Fibroblast of lung (primary cell): ENCODE measurements at regions not wholly inside any gene's neighbourhood (a gene's known extent, or its start where the extent isn't known, plus 50 kb on each side); places are given as distances from the start of the nearest gene placed in this dataset.

ENCODE experiments used
- DNase-seq, 2 donors: peaks; one replicate each; pipeline versions ENCODE4 v3.0.0 to v3.0.0-alpha.2; 2010; ENCODE audit warnings: low read depth in 2 of 2
- H2AFZ ChIP-seq: 2 replicates; pipeline ENCODE4 v1.5.1; 2012; ENCODE audit warnings: low read length, control low read depth, inconsistent platforms
- H3K27ac ChIP-seq: 2 replicates; pipeline ENCODE4 v1.5.1; 2011; ENCODE audit warnings: low read length, control low read depth; ENCODE audit not compliant: insufficient read depth
- H3K27me3 ChIP-seq: 2 replicates; pipeline ENCODE4 v1.5.1; 2011; ENCODE audit warnings: mild to moderate bottlenecking, low read length; ENCODE audit not compliant: control insufficient read depth, insufficient read depth
- H3K36me3 ChIP-seq: 2 replicates; pipeline ENCODE4 v1.5.1; 2011; ENCODE audit warnings: low read length; ENCODE audit not compliant: control insufficient read depth, insufficient read depth
- H3K4me1 ChIP-seq: 2 replicates; pipeline ENCODE4 v1.5.1; 2011; ENCODE audit warnings: low read length; ENCODE audit not compliant: control insufficient read depth, insufficient read depth; ENCODE audit errors: extremely low read depth
- H3K4me2 ChIP-seq: 2 replicates; pipeline ENCODE4 v1.5.1; 2011; ENCODE audit warnings: low read length, control low read depth; ENCODE audit not compliant: insufficient read depth; ENCODE audit errors: extremely low read depth
- H3K4me3 ChIP-seq, 4 experiments: fragments of 200-600 bp in 1 of 4; sonication (generic) in 1 of 4; replicated peaks in 1 of 4; 2 replicates each; pipeline ENCODE4 v1.5.1; 2011 to 2016; ENCODE audit warnings: low read length in 4 of 4, low read depth in 3 of 4, mild to moderate bottlenecking in 3 of 4, control low read depth in 2 of 4, inconsistent platforms in 1 of 4, mixed read lengths in 1 of 4; ENCODE audit not compliant: insufficient read depth in 1 of 4; ENCODE audit errors: control extremely low read depth in 1 of 4
- H3K79me2 ChIP-seq: 2 replicates; pipeline ENCODE4 v1.5.1; 2012; ENCODE audit warnings: mild to moderate bottlenecking, low read length, inconsistent platforms; ENCODE audit not compliant: control insufficient read depth, insufficient read depth
- H3K9ac ChIP-seq: 2 replicates; pipeline ENCODE4 v1.5.1; 2011; ENCODE audit warnings: mild to moderate bottlenecking, low read length, control low read depth; ENCODE audit not compliant: insufficient read depth
- H3K9me3 ChIP-seq: 2 replicates; pipeline ENCODE4 v1.5.1; 2012; ENCODE audit warnings: low read depth, low read length; ENCODE audit not compliant: control insufficient read depth, insufficient read depth
- H4K20me1 ChIP-seq: 2 replicates; pipeline ENCODE4 v1.5.1; 2011; ENCODE audit warnings: low read length; ENCODE audit not compliant: control insufficient read depth, insufficient read depth; ENCODE audit errors: extremely low read depth
- EZH2 ChIP-seq: IDR thresholded peaks from 2 replicates; pipeline ENCODE4 v1.5.1; 2012; ENCODE audit warnings: low read length, control low read depth, mild to moderate bottlenecking; ENCODE audit errors: missing control alignments
- TF ChIP-seq, protein P1 (sequence below), 2 donors: IDR thresholded peaks in 1 of 2; conservative IDR thresholded peaks in 1 of 2; 1 replicate in 1 of 2; 2 replicates in 1 of 2; pipeline ENCODE4 v1.5.1; 2011 to 2012; ENCODE audit warnings: low read length in 2 of 2, control low read depth in 1 of 2, inconsistent platforms in 1 of 2, low read depth in 1 of 2, mild to moderate bottlenecking in 1 of 2

DNA sequence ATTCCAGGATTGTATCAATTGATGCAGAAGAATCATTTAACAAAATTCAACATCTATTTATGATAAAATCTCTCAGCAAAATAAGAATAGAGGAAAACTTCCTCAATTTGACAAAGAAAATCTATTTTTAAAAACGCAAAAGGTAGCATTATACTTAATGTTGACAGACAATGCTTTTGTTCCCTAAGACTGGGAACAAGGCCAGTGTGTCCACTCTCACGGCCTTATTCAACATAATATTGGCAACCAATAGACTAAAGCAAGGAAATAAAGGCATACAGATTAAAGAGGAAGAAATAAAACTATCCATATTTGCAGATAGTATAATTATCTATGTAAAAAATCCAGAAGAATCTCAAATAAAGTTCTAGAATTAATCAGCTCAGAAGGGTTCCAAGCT lies 472.4 kb upstream of the ID2 start:
- no peak overlapping the region for H3K9ac ChIP-seq
- no peaks in the 10 kb centered on the region for H3K4me1 ChIP-seq
- no peaks in the 10 kb centered on the region for H4K20me1 ChIP-seq
- no peaks in the 10 kb centered on the region for H3K79me2 ChIP-seq
- no peak overlapping the region for H3K4me2 ChIP-seq
- no peak overlapping the region for H2AFZ ChIP-seq
- H3K36me3 ChIP-seq, result no peaks in the 10 kb centered on the region
- H3K4me3 ChIP-seq, result no peak overlapping the region
- H3K27ac ChIP-seq, result no peak overlapping the region
- DNase-seq, result no peak
- no peaks in the 10 kb centered on the region for H3K9me3 ChIP-seq
- H3K27me3 ChIP-seq, result no peaks in the 10 kb centered on the region
- TF ChIP-seq, protein P1, sequence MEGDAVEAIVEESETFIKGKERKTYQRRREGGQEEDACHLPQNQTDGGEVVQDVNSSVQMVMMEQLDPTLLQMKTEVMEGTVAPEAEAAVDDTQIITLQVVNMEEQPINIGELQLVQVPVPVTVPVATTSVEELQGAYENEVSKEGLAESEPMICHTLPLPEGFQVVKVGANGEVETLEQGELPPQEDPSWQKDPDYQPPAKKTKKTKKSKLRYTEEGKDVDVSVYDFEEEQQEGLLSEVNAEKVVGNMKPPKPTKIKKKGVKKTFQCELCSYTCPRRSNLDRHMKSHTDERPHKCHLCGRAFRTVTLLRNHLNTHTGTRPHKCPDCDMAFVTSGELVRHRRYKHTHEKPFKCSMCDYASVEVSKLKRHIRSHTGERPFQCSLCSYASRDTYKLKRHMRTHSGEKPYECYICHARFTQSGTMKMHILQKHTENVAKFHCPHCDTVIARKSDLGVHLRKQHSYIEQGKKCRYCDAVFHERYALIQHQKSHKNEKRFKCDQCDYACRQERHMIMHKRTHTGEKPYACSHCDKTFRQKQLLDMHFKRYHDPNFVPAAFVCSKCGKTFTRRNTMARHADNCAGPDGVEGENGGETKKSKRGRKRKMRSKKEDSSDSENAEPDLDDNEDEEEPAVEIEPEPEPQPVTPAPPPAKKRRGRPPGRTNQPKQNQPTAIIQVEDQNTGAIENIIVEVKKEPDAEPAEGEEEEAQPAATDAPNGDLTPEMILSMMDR (conservative IDR thresholded peaks at IDR 0.05 in 1 of 2, IDR thresholded peaks at IDR 0.05 in 1 of 2; ENCODE audit: low read depth in 1 of 2, low read length in 2 of 2), result no peak
- TF ChIP-seq EZH2, result no peak

DNA sequence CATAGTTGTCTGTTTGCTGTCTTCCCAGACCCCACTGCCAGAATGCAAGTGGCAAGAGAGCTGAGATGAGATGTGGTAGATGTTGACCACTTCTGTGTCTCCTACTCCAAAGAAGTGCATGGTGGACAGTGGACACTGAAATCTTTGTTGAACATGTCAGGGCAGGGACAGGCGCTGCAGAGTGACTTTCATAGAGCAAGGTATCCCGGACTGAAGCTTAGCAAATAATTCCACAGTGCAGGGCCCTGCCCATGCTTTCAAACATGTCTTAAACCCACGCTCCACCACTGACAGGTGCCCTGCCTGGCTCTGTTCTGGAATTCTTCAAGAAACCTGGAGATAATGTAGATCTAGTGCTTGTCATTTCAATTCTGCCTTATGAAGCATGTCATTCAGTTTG lies 470.5 kb upstream of the ID2 start:
- Histone ChIP-seq H3K4me1 (no peaks in the 10 kb centered on the region), H3K4me2 (no peak overlapping the region), H3K9ac (no peak overlapping the region), H3K27ac (no peak overlapping the region), H3K36me3 (no peaks in the 10 kb centered on the region), H4K20me1 (no peaks in the 10 kb centered on the region), H3K9me3 (no peaks in the 10 kb centered on the region), H2AFZ (no peak overlapping the region), H3K79me2 (no peaks in the 10 kb centered on the region), H3K4me3 (no peak overlapping the region), H3K27me3 (no peaks in the 10 kb centered on the region)
- TF ChIP-seq, protein P1 (conservative IDR thresholded peaks at IDR 0.05 in 1 of 2, IDR thresholded peaks at IDR 0.05 in 1 of 2; ENCODE audit: low read depth in 1 of 2, low read length in 2 of 2), result no peak
- no peak for TF ChIP-seq EZH2
- DNase-seq, result no peak

DNA sequence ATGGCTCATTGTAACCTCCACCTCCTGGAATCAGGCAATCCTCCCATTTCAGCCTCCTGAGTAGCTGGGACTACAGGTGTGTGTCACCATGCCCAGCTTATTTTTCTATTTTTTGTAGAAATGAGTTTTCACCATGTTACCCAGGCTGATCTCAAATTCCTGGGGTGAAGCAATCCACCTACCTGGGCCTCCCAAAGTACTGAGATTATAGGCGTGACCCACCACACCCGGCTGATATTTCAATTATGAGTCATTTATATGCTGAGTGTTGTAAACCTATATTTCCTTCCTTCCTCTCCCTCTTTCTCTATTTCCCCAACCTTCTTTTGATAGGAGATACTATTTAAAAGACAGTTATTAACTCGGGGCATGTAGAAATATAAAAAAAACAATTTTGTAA lies 469.6 kb upstream of the ID2 start:
- Histone ChIP-seq H3K36me3 (no peaks in the 10 kb centered on the region), H3K9ac (no peak overlapping the region), H4K20me1 (no peaks in the 10 kb centered on the region), H3K79me2 (no peaks in the 10 kb centered on the region), H3K4me3 (no peak overlapping the region), H3K9me3 (no peaks in the 10 kb centered on the region), H3K27me3 (no peaks in the 10 kb centered on the region), H3K4me2 (no peak overlapping the region), H3K4me1 (no peaks in the 10 kb centered on the region), H3K27ac (no peak overlapping the region), H2AFZ (no peak overlapping the region)
- DNase-seq, result no peak
- TF ChIP-seq EZH2, result no peak
- TF ChIP-seq, protein P1 (conservative IDR thresholded peaks at IDR 0.05 in 1 of 2, IDR thresholded peaks at IDR 0.05 in 1 of 2; ENCODE audit: low read depth in 1 of 2, low read length in 2 of 2), result no peak
